Fibroblast of lung (primary cell): ENCODE measurements at regions not wholly inside any gene's neighbourhood (a gene's known extent, or its start where the extent isn't known, plus 50 kb on each side); places are given as distances from the start of the nearest gene placed in this dataset.

Experiments
- CTCF ChIP-seq, 2 donors: IDR thresholded peaks in 1 of 2; conservative IDR thresholded peaks in 1 of 2; 1 replicate in 1 of 2; 2 replicates in 1 of 2; pipeline ENCODE4 v1.5.1; 2011 to 2012; ENCODE audit warnings: low read length in 2 of 2, control low read depth in 1 of 2, inconsistent platforms in 1 of 2, low read depth in 1 of 2, mild to moderate bottlenecking in 1 of 2
- EZH2 ChIP-seq: IDR thresholded peaks from 2 replicates; pipeline ENCODE4 v1.5.1; 2012; ENCODE audit warnings: low read length, control low read depth, mild to moderate bottlenecking; ENCODE audit errors: missing control alignments

GRCh38 chr9:105157171-105157583, 87.3 kb upstream of the SLC44A1 start:
- TF ChIP-seq CTCF (conservative IDR thresholded peaks at IDR 0.05 in 1 of 2, IDR thresholded peaks at IDR 0.05 in 1 of 2; ENCODE audit: low read depth in 1 of 2, low read length in 2 of 2) (peak; percentile 39 to 47), EZH2 (no peak)
